Thyroid gland (tissue), 4 donors: ENCODE measurements at regions not wholly inside any gene's neighbourhood (a gene's known extent, or its start where the extent isn't known, plus 50 kb on each side); places are given as distances from the start of the nearest gene placed in this dataset.

Experiments used
- DNase-seq, 2 donors: peaks; one replicate each; pipeline ENCODE4 v3.0.0-alpha.2; 2019
- H3K27ac ChIP-seq, 3 donors: fragments of 200-600 bp; sonication (generic); 1 replicate in 2 of 3; 2 replicates in 1 of 3; pipeline ENCODE4 v1.5.1; 2016 to 2019; ENCODE audit warnings: mild to moderate bottlenecking in 1 of 3, moderate library complexity in 1 of 3
- H3K27me3 ChIP-seq: fragments of 200-600 bp; sonication (generic); one replicate; pipeline ENCODE4 v1.5.1; 2019
- H3K36me3 ChIP-seq, 2 donors: fragments of 200-600 bp; sonication (generic); one replicate each; pipeline ENCODE4 v1.5.1; 2016 to 2019
- H3K4me1 ChIP-seq, 2 donors: fragments of 200-600 bp; sonication (generic); one replicate each; pipeline ENCODE4 v1.5.1; 2017 to 2019
- H3K4me3 ChIP-seq, 3 donors: fragments of 200-600 bp; sonication (generic); replicated peaks in 1 of 3; 1 replicate in 2 of 3; 2 replicates in 1 of 3; pipeline ENCODE4 v1.5.1; 2016; ENCODE audit warnings: mild to moderate bottlenecking in 1 of 3
- H3K9me3 ChIP-seq: fragments of 200-600 bp; sonication (generic); one replicate; pipeline ENCODE4 v1.5.1; 2017
- POLR2A ChIP-seq, 2 donors: fragments of 450-650 bp; IDR thresholded peaks; one replicate each; pipeline ENCODE4 v1.6.1; 2017; ENCODE audit warnings: antibody characterized with exemption in 2 of 2, mild to moderate bottlenecking in 2 of 2, moderate library complexity in 1 of 2
- intact Hi-C: fragments of 100-400 bp; cut with DNase I; formaldehyde crosslinking; loops from one replicate; pipeline ENCODE4 v1.15.1; 2023
- TF ChIP-seq, protein P1 (sequence below), 6 experiments: fragments of 200-600 bp in 3 of 6; fragments of 450-650 bp in 3 of 6; sonication (generic) in 3 of 6; IDR thresholded peaks; one replicate each; pipeline ENCODE4 v1.5.1; 2016 to 2019; ENCODE audit warnings: antibody characterized with exemption in 6 of 6, mild to moderate bottlenecking in 2 of 6, inconsistent platforms in 1 of 6, moderate library complexity in 1 of 6

DNA sequence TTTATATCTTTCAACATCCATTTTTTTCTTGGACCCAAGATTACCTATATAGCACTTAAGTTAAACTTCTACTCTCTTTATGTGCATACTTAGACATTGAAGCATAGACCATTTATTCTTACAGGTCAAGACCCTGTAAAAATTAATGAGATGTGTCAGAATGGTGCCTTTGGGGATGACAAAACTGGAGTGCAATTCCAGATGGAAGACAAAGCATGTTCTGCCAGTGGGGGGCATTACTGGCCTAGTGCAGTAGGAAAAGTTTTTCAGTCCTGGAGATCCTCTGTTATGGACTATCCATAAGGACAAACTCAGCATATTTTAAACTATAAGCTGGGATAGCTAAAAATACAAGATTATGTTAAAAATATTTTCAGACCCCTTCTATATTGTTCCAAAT lies 57.8 kb upstream of the MMADHC start:
- Histone ChIP-seq H3K36me3 (no peaks in the 10 kb centered on the region), H3K27me3 (no peaks in the 10 kb centered on the region), H3K27ac (no peak overlapping the region), H3K4me3 (no peak overlapping the region), H3K4me1 (no peaks in the 10 kb centered on the region), H3K9me3 (no peaks in the 10 kb centered on the region)
- DNase-seq = no peak
- intact Hi-C loops = no loop called here
- TF ChIP-seq, protein P1, sequence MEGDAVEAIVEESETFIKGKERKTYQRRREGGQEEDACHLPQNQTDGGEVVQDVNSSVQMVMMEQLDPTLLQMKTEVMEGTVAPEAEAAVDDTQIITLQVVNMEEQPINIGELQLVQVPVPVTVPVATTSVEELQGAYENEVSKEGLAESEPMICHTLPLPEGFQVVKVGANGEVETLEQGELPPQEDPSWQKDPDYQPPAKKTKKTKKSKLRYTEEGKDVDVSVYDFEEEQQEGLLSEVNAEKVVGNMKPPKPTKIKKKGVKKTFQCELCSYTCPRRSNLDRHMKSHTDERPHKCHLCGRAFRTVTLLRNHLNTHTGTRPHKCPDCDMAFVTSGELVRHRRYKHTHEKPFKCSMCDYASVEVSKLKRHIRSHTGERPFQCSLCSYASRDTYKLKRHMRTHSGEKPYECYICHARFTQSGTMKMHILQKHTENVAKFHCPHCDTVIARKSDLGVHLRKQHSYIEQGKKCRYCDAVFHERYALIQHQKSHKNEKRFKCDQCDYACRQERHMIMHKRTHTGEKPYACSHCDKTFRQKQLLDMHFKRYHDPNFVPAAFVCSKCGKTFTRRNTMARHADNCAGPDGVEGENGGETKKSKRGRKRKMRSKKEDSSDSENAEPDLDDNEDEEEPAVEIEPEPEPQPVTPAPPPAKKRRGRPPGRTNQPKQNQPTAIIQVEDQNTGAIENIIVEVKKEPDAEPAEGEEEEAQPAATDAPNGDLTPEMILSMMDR (IDR thresholded peaks at IDR 0.05) = no peak
- TF ChIP-seq POLR2A (IDR thresholded peaks at IDR 0.05) = no peak
